GM13977 (cell line): ENCODE measurements at regions not wholly inside any gene's neighbourhood (a gene's known extent, or its start where the extent isn't known, plus 50 kb on each side); places are given as distances from the start of the nearest gene placed in this dataset.

Experiments
- DNase-seq: peaks from one replicate; pipeline ENCODE4 v3.0.0; 2012; ENCODE audit warnings: low spot score
- in situ Hi-C: fragments of 300-500 bp; cut with MboI; formaldehyde crosslinking; loops from one replicate; pipeline ENCODE4 v1.12.0; 2022; ENCODE audit warnings: low sequenced_read_pairs, low pct_unique_long_range_greater_than_20kb, mixed read lengths, inconsistent platforms; ENCODE audit not compliant: unreplicated experiment
- TF ChIP-seq, protein P1 (sequence below): IDR thresholded peaks from 2 replicates; pipeline ENCODE4 v1.5.1; 2012; ENCODE audit warnings: mild to moderate bottlenecking, control low read depth; ENCODE audit not compliant: insufficient read depth; ENCODE audit errors: extremely low read depth, missing control alignments

DNA sequence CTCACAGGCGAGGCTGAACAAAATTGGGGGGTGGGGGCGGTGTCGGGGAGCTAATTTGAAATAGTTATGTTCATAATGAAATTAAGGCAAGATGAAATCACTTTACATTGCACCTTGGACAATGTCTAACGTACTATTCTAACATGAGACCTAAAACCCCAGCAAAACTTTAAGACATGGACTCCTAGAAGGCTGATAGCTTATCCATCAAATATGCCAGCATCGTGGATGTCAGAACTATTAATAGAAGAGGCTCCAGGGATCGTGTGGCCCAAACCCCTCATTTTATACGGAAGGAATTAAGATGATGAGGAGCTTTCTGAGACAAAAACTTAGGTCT, 279.6 kb downstream of the SOX9 start:
- in situ Hi-C loops: loop anchor here (25.0 kb wide), 1 partner anchor 88 kb away; no protein-coding TSS in a partner anchor
- no peak for DNase-seq
- TF ChIP-seq, protein P1, sequence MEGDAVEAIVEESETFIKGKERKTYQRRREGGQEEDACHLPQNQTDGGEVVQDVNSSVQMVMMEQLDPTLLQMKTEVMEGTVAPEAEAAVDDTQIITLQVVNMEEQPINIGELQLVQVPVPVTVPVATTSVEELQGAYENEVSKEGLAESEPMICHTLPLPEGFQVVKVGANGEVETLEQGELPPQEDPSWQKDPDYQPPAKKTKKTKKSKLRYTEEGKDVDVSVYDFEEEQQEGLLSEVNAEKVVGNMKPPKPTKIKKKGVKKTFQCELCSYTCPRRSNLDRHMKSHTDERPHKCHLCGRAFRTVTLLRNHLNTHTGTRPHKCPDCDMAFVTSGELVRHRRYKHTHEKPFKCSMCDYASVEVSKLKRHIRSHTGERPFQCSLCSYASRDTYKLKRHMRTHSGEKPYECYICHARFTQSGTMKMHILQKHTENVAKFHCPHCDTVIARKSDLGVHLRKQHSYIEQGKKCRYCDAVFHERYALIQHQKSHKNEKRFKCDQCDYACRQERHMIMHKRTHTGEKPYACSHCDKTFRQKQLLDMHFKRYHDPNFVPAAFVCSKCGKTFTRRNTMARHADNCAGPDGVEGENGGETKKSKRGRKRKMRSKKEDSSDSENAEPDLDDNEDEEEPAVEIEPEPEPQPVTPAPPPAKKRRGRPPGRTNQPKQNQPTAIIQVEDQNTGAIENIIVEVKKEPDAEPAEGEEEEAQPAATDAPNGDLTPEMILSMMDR: no peak

DNA sequence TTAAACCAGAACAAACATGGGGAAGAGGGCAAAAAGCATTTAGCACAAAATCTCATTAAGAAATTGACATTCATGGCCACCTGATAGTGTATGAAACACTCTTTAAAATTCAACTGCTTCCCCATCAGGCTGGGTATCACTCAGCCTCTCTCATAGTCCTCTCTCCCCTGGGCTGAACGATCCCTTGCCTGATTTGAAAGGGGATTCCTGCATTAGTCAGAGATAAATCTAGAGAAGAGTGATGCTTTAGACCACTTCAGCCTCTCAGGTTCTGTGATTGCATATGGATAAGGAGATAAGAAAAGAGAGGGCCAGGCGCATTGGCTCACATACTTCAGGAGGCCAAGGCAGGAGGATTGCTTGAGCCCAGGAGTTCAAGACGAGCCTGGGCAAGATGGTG, 280.0 kb downstream of the SOX9 start:
- no peak for DNase-seq
- TF ChIP-seq, protein P1: no peak
- in situ Hi-C loops: loop anchor here (25.0 kb wide), 1 partner anchor 89 kb away; no protein-coding TSS in a partner anchor

DNA sequence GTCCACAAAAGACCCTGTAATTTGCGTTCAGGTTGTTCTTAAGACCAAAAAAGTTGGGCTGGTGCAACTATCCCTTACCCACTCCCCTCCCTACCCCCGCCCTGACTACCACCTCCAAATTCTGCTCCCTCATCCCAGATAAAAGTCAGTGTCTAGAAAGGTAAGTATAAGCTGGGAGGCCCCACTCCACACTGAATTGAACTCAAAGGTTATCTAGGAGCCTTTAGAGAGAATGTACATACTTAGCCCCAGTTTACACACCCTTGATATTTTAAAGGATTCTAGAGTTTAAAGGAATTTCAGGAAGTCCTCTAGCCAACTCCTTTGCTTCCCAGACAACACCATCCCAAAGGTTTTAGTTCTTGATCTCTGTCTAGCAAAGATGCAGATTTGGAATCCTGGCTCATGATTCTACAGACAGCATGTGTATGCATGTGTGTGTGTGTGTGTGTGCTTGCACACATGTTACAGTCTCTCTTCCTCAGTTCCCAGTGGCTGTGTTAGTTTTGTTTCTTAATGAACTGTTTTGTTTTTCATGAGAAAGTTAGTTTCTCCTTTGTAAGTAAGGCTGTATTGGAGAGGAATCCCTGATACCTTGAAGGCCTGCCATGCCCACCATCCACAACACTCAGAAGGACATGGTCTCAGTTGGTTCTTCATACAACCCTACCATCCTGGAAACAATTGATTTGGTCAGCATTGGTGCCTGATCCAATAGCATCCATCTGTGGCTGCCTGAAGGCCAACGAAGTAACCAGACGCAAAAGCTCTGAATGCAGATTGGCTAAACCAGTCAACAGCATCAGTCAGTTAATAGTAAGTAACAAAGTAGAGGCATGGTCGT, 281.3 kb downstream of the SOX9 start:
- in situ Hi-C loops: loop anchor here (25.0 kb wide), 1 partner anchor 90 kb away; no protein-coding TSS in a partner anchor

DNA sequence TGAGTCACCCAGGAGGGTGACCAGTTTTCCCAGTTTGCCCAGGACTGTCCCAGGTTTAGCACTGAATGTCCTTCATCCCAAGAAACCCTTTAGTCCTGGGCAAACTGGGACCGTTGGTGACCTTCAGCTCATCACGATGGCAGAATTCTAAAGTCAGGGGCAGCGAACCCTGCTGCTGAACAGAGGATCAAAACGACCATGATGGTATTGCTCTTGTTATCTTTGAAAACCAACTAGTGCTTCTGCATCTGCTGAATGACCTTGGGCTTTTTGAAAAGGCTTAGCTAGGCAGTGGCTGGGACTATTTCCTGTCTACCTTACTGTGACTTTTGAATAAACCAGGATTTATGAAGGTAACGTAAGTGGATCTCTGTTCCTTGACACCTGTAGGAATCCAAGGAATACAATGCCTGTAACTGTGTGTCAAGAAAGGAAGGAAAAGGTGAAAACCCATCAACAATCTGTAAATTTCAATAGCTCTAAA, 281.9 kb downstream of the SOX9 start:
- TF ChIP-seq, protein P1: no peak
- no peak for DNase-seq
- in situ Hi-C loops: loop anchor here (25.0 kb wide), 1 partner anchor 90 kb away; no protein-coding TSS in a partner anchor

More for the DNA sequence above, 281.3 kb downstream of the SOX9 start:
- DNase-seq: no peak
- TF ChIP-seq, protein P1: no peak

DNA sequence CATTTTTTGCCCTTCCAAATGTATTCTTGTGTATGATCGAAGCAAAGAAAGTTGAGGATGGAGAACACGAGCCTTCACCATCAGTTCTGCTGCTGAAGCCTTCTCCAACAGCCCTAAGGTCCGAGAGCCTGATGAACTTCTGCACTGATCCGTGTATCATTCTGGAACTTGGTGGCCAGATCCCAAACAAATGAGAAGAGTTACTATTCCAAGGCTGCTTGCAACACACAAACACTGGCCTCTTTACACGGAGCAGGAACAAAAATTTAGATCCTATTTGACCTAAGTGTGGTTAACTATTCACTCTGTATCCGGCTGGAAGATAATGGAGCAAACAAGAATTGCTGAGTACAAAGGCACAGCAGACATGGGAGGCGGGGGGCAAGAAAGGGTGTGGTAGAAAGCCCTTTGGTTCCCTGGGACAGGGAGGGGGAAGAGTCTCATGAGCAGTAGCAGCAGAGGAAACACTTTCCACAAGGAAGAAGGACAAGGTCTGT, 282.9 kb downstream of the SOX9 start:
- TF ChIP-seq, protein P1: no peak
- in situ Hi-C loops: loop anchor here (25.0 kb wide), 1 partner anchor 91 kb away; no protein-coding TSS in a partner anchor
- no peak for DNase-seq

DNA sequence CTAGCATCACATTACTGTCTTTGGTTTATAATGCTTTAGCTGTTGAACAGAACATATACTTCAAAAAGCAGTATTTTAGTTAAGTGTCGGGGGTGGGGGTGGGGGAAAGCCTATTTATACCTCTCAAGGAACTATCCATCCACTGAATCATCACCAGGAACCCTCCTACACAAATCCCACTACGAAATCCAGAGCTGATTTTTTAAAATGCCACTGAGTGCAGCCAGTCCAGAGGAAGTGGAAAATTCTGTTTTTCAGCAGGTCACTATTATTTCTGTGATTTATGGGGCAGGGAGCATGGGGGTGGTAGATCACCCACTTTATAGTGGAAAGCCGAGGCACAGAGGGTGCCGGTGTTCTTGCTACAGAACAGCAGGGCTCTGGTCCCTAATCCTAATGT, 284.1 kb downstream of the SOX9 start:
- TF ChIP-seq, protein P1: no peak
- DNase-seq: no peak
- in situ Hi-C loops: loop anchor here (25.0 kb wide), 1 partner anchor 93 kb away; no protein-coding TSS in a partner anchor
